Right lobe of liver (tissue), 4 donors: ENCODE measurements at regions not wholly inside any gene's neighbourhood (a gene's known extent, or its start where the extent isn't known, plus 50 kb on each side); places are given as distances from the start of the nearest gene placed in this dataset.

ENCODE experiments used
- POLR2A ChIP-seq: fragments of 450-650 bp; IDR thresholded peaks from one replicate; pipeline ENCODE4 v1.6.1; 2017; ENCODE audit warnings: antibody characterized with exemption, mild to moderate bottlenecking
- TF ChIP-seq, protein P1 (sequence below), 4 donors: fragments of 200-600 bp in 3 of 4; fragments of 450-650 bp in 1 of 4; IDR thresholded peaks; one replicate each; pipeline versions ENCODE4 v1.5.1 to v1.8.0; 2016 to 2022; ENCODE audit warnings: antibody characterized with exemption in 4 of 4, mild to moderate bottlenecking in 2 of 4
- donor health status: DM: no; HTN: no; CAD: no.
- donor health status: DM: no; HTN: no; CAD: no.
- donor health status: DM: no; HTN: yes; CAD: no.

DNA sequence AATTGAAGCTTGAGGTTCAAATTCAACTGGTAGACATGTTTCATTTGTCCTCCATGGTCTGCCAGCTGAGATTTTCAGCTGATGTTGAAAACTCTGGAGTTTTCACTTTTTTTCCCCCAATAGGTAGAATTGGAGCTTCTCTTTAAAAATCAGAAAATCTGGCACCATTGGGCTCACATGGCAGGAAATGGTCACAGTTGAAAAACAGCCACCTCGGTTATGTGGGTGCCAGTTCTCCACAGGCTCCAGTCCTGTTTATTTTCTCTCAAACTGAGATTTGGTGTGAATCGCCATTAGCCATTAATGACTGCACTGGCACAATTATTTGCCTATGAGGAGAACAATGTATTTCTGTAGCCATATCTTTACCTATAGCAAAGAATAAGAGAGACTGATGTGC is 171.4 kb upstream of the TFAP2D start:
- TF ChIP-seq, protein P1, sequence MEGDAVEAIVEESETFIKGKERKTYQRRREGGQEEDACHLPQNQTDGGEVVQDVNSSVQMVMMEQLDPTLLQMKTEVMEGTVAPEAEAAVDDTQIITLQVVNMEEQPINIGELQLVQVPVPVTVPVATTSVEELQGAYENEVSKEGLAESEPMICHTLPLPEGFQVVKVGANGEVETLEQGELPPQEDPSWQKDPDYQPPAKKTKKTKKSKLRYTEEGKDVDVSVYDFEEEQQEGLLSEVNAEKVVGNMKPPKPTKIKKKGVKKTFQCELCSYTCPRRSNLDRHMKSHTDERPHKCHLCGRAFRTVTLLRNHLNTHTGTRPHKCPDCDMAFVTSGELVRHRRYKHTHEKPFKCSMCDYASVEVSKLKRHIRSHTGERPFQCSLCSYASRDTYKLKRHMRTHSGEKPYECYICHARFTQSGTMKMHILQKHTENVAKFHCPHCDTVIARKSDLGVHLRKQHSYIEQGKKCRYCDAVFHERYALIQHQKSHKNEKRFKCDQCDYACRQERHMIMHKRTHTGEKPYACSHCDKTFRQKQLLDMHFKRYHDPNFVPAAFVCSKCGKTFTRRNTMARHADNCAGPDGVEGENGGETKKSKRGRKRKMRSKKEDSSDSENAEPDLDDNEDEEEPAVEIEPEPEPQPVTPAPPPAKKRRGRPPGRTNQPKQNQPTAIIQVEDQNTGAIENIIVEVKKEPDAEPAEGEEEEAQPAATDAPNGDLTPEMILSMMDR (IDR thresholded peaks at IDR 0.05) = no peak
- TF ChIP-seq POLR2A = no peak
